GM21367 (cell line): ENCODE measurements at regions not wholly inside any gene's neighbourhood (a gene's known extent, or its start where the extent isn't known, plus 50 kb on each side); places are given as distances from the start of the nearest gene placed in this dataset.
"Not testable (repeated sequence)": the region's sequence is repeated elsewhere in the genome, so short reads cannot be mapped to it uniquely, and the experiment has no call there.

Experiments
- ATAC-seq: cut with Tn5 transposase; IDR thresholded peaks from one replicate; pipeline ENCODE4 v1.9.1; 2021; ENCODE audit not compliant: unreplicated experiment

GRCh38 chr6:43891072-43891870, 121.3 kb downstream of the VEGFA start:
- ATAC-seq, result no peak

GRCh38 chr6:43890197-43891062, 120.4 kb downstream of the VEGFA start:
- ATAC-seq, result no peak

DNA sequence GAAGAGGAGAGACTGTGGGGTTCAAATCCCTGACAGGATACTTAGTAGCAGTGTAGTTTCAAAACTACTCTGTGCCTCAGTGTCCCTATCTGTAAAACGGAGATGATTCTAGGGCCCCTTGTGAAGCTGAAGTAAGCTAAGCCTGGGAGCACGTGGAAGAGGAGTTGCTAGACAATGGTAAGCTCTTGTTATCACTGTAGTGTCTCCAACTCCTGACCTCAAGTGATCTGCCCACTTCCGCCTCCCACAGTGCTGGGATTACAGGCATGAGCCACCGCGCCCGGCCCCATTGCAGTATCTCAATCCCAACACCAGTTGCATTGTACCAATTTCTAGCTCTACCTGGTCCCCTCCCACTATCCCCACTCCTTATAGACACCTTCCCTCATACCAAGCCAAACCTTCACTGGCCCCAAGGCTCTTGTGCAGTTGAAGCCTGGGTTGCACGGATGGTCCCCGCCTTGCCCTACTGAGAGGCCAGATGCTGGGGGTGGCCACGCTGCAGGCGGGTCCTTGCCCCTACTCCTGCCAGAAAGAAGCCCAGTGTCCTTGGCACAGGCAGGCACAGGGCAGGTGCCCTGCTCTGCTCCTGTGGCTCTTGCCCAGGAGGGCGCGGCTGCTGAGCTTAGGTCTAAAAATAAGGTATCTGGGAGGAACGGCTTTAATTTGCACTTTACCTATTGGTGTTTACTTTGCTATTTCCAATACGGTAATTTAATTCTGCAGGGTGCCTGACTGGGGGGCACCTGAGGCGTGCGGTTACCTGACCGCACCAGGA, 118.1 kb downstream of the VEGFA start:
- no peak for ATAC-seq

- no peak for ATAC-seq
Measured at GRCh38 chr6:43887340-43887858, 117.4 kb downstream of the VEGFA start.

- ATAC-seq, result no peak
Measured at GRCh38 chr6:43886717-43887339, 116.8 kb downstream of the VEGFA start.

DNA sequence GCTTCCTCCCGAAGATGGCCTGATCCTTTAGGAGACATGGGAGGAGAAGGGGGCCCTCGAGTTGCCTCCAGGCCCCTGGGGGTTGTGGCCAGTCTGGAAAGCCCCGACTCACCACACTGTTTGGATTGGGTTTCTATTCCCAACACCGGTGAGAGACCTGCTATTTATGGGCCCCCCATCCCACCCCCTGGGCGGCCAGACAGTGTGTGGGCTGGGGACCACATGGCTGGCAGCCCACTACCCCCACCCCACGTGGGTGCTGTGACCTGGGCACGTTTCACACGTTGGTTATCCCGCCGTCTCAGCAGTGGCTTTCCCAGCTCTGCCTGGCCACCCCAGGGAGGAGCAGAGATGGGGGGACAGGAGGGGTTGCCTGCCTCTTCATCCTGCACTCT, 116.1 kb downstream of the VEGFA start:
- ATAC-seq, result no peak

GRCh38 chr6:43885399-43886066, 115.5 kb downstream of the VEGFA start:
- ATAC-seq, result no peak

GRCh38 chr6:43884652-43885022, 114.6 kb downstream of the VEGFA start:
- ATAC-seq, result no peak

DNA sequence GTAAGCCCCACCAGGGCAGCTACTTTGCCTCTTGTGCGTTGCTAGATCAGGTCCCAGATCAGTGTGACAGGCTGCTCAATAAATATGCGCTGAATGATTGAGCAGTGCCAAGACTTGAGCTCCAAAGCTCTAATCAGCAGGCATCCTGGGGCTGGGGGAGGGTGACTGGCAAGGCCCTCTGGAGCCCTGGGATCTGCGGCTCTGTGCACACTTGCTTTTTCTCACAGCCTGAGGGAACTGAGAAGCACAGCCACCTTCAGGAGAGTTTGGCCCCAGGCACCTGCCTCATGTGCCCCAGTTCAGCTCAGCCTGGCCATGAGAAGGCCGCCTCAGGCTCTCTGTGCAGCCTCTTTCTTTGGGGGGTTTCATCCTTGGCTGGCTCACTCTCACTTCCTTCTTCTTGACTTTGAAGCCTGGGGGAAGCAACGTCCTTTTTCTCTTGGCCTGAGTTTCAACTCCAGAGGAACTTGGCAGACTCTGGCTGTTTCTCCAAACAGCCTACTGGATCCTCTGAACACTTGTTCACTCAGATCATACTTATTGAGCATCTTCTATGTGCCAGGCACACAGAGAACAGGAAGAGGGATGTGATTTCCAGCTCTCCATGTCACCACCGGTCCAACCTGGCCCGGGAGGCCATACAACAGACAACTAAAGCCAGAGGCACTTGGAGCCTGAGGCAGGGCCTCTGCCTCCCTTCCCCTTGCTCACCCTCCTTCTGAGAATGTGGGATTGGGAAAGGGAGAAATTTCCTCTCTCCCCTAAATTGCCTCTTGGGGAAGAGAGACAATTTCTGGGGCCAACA, 114.0 kb downstream of the VEGFA start:
- no peak for ATAC-seq

DNA sequence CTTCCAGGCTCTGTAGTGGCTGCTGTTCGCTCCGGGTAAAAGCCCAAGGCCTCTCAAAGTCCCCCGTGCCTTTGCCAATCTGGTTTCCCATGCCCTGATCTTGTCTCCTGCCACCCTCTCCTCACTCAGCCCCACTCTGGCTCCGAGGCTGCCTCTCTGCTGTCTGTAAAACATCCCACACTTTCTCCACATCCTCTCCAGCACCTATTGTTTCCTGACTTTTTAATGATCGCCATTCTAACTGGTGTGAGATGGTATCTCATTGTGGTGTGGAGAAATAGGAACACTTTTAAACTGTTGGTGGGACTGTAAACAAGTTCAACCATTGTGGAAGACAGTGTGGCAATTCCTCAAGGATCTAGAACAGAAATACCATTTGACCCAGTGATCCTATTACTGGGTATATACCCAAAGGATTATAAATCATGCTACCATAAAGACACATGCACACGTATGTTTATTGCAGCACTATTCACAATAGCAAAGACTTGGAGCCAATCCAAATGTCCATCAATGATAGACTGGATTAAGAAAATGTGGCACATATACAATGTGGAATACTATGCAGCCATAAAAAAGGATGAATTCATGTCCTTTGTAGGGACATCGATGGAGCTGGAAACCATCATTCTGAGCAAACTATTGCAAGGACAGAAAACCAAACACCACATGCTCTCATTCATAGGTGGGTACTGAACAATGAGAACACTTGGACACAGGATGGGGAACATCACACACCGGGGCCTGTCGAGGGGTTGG, 112.9 kb downstream of the VEGFA start:
- not testable (repeated sequence) for ATAC-seq

DNA sequence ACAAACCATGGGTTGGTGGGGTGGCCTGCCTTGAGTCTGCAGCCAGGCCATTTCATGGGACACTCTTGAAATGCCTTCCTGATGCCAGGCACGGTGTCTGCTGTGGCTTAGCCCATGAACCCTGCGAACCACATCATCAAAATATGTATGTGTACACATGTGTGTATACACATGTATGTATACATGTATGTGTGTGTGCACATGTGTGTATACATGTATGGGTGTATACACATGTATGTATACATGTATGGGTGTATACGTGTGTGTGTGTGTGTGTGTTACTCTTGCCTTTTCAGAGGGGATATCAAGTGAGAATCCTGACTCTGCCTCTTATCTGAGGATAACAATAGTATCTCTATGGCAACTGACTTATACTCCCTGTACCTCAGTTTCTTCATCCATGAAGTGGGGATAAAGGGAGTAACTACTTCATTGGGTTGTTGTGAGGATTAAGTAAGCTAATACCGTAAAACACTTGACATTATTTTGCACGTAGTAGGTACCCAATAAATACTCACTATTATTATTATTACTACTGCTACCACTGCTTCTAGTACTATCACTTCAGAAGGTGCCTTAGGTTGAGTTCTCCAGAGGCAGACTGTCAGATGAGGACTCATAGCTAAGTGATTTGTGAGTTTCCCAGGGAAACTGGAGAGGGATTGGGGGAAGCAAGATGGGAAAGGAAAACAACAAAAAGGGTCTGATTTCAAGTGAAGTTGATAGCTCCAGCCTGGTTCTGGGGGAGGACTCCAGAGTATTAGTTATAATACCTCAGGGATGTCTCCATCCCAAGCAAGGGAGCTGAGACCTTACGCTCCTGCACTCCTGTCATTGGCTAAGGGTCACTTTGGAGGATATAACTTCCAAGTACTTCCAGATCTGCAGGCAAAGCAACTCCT, 110.5 kb downstream of the VEGFA start:
- ATAC-seq, result no peak

GRCh38 chr6:43879722-43880121, 109.7 kb downstream of the VEGFA start:
- no peak for ATAC-seq

- no peak for ATAC-seq
Measured at GRCh38 chr6:43878823-43879495, 108.9 kb downstream of the VEGFA start.

DNA sequence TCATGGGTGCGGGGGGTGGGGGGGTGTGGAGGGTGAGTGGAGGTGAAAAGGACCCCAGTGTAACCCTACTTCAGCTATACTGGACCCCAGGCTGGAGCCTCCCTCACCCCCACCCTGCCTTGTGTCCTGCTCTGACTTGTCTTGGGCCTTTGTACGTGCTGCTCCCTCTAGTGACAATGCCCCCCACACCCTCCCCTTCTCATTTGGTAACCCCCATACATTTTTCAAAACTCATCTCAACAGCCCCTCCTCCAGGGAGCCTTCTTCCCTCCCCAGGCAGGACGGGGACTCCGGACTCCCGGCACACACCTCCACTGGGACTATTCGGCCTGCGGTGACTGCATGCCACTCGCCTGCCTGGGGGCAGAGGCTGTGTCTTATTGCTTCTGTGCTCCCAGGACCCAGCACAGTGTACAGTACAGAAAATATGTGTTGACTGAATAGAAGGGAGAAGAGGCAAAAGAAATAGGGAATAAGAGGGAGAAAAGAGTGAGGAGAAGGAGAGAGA, 108.2 kb downstream of the VEGFA start:
- no peak for ATAC-seq

GRCh38 chr6:43877463-43878126, 107.6 kb downstream of the VEGFA start:
- no peak for ATAC-seq

DNA sequence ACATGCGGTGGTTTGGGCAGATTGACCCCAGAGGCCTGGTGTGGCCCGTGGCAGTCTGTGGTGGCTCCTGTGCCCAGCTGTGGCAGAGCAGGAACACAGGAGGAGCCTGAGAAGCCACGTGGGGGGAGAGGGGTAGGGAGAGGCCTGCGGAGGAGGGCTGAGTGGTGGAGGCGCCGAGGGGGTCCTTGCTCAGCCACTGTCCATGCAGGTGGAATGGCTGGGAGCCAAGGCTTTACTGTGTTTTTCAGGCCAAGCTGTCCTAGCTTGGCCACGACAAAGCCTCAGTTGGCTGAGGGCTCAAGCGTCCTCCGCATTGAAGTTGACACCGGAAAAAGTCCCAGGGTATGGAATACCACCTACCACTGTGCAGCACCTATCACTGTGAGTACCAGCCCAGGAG, 107.0 kb downstream of the VEGFA start:
- ATAC-seq, result no peak
